Spleen (tissue), 11 donors: ENCODE measurements at regions not wholly inside any gene's neighbourhood (a gene's known extent, or its start where the extent isn't known, plus 50 kb on each side); places are given as distances from the start of the nearest gene placed in this dataset.

Experiments used
- DNase-seq: peaks from one replicate; pipeline ENCODE4 v3.0.0-alpha.2; 2020
- H3K27ac ChIP-seq, 8 donors: fragments of 200-600 bp; sonication (generic) in 7 of 8; 1 replicate in 4 of 8; 2 replicates in 4 of 8; pipeline versions ENCODE4 v1.5.0 to v1.8.0; 2016 to 2021; ENCODE audit warnings: inconsistent platforms in 4 of 8, mild to moderate bottlenecking in 4 of 8, moderate library complexity in 1 of 8
- H3K27me3 ChIP-seq, 7 donors: fragments of 200-600 bp; sonication (generic) in 6 of 7; replicated peaks in 1 of 7; 1 replicate in 4 of 7; 2 replicates in 3 of 7; pipeline versions ENCODE4 v1.5.0 to v1.8.0; 2016 to 2021; ENCODE audit warnings: inconsistent platforms in 3 of 7, mild to moderate bottlenecking in 1 of 7
- H3K36me3 ChIP-seq, 6 donors: fragments of 200-600 bp; sonication (generic) in 5 of 6; 1 replicate in 4 of 6; 2 replicates in 2 of 6; pipeline versions ENCODE4 v1.5.0 to v1.8.0; 2016 to 2021; ENCODE audit warnings: inconsistent platforms in 2 of 6
- H3K4me1 ChIP-seq, 6 donors: fragments of 200-600 bp; sonication (generic) in 5 of 6; 1 replicate in 3 of 6; 2 replicates in 3 of 6; pipeline versions ENCODE4 v1.5.0 to v1.8.0; 2016 to 2021; ENCODE audit warnings: inconsistent platforms in 3 of 6
- H3K4me3 ChIP-seq, 8 donors: fragments of 200-600 bp; sonication (generic) in 7 of 8; 1 replicate in 4 of 8; 2 replicates in 4 of 8; pipeline versions ENCODE4 v1.5.0 to v1.8.0; 2016 to 2021; ENCODE audit warnings: inconsistent platforms in 4 of 8, mild to moderate bottlenecking in 4 of 8, moderate library complexity in 2 of 8
- H3K9me3 ChIP-seq, 8 donors: fragments of 200-600 bp; sonication (generic) in 7 of 8; 1 replicate in 4 of 8; 2 replicates in 4 of 8; pipeline versions ENCODE4 v1.5.0 to v1.8.0; 2016 to 2021; ENCODE audit warnings: inconsistent platforms in 4 of 8
- CTCF ChIP-seq, 11 experiments: fragments of 200-600 bp in 7 of 11; fragments of 450-650 bp in 4 of 11; sonication (generic) in 4 of 11; IDR thresholded peaks in 8 of 11; conservative IDR thresholded peaks in 3 of 11; 1 replicate in 7 of 11; 2 replicates in 4 of 11; pipeline versions ENCODE4 v1.4.0 to v1.8.0; 2016 to 2021; ENCODE audit warnings: antibody characterized with exemption in 11 of 11, inconsistent platforms in 4 of 11, mild to moderate bottlenecking in 1 of 11
- POLR2A ChIP-seq, 3 donors: fragments of 450-650 bp; IDR thresholded peaks; one replicate each; pipeline ENCODE4 v1.5.1; 2017; ENCODE audit warnings: antibody characterized with exemption in 3 of 3, mild to moderate bottlenecking in 1 of 3
- POLR2AphosphoS5 ChIP-seq, 3 donors: sonication (generic); formaldehyde crosslinking; IDR thresholded peaks; one replicate each; pipeline ENCODE4 v1.5.1; 2017; ENCODE audit warnings: antibody characterized with exemption in 3 of 3
- WGBS, 5 donors: extraction: QIAGEN DNeasy Blood & Tissue Kit in 3 of 5; methylation state at CpG; one replicate each; pipeline versions ENCODE4 v1.1.5 to v1.1.7; 2013 to 2018; 5-methylcytosine and 5-hydroxymethylcytosine counted together
- intact Hi-C: fragments of 100-400 bp; cut with DNase I; formaldehyde crosslinking; loops from one replicate; pipeline ENCODE4 v1.15.0; 2023; ENCODE audit warnings: low total_unique reads
- donor health status: healthy with polysubstance abuse.
- donor health status: DM: no; HTN: no; CAD: no; lungs with moderate emphysema.
- donor health status: DM: no; HTN: no; CAD: no.
- donor health status: Bipolar disorder and iron deficiency.
- donor health status: healthy.
- donor health status: DM: no; HTN: no; CAD: no.
- donor health status: DM: yes; HTN: yes; CAD: no.

- no peak for TF ChIP-seq POLR2A (IDR thresholded peaks at IDR 0.05)
- no peak for TF ChIP-seq POLR2AphosphoS5 (IDR thresholded peaks at IDR 0.05)
- no peak for TF ChIP-seq CTCF (IDR thresholded peaks at IDR 0.05 in 8 of 11, conservative IDR thresholded peaks at IDR 0.05 in 3 of 11)
- 88 to 96% (median 90%) methylated on average over 6 of the region's 6 CpGs for WGBS, 5 donors
- no peak for DNase-seq
- Histone ChIP-seq H3K27me3 (peaks cover 0 to 55% (median 10%) of the 10 kb centered on the region in 7 donors), H3K9me3 (no peaks in the 10 kb centered on the region), H3K4me3 (no peak overlapping the region), H3K4me1 (peaks cover 0 to 35% (median 19%) of the 10 kb centered on the region in 6 donors), H3K36me3 (no peaks in the 10 kb centered on the region), H3K27ac (no peak overlapping the region)
- intact Hi-C loops: no loop called here
These were observed 52.5 kb upstream of the FCN1 start for GRCh38 chr9:134970198-134970597.

- no peak overlapping the region for H3K27ac ChIP-seq
- H3K27me3 ChIP-seq: peaks cover 0 to 55% (median 10%) of the 10 kb centered on the region in 7 donors
- 72 to 91% (median 74%) methylated on average over 7 of the region's 7 CpGs for WGBS, 5 donors
- TF ChIP-seq CTCF (IDR thresholded peaks at IDR 0.05 in 8 of 11, conservative IDR thresholded peaks at IDR 0.05 in 3 of 11) (no peak), POLR2AphosphoS5 (IDR thresholded peaks at IDR 0.05) (no peak), POLR2A (IDR thresholded peaks at IDR 0.05) (no peak)
- H3K36me3 ChIP-seq: no peaks in the 10 kb centered on the region
- peak; percentile 25 for DNase-seq
- H3K4me3 ChIP-seq: no peak overlapping the region
- intact Hi-C loops: no loop called here
- no peaks in the 10 kb centered on the region for H3K9me3 ChIP-seq
- peaks cover 0 to 34% (median 17%) of the 10 kb centered on the region in 6 donors for H3K4me1 ChIP-seq
These were observed 53.0 kb upstream of the FCN1 start for GRCh38 chr9:134970719-134971118.

GRCh38 chr9:134971196-134971595, 53.5 kb upstream of the FCN1 start:
- no peaks in the 10 kb centered on the region for H3K36me3 ChIP-seq
- intact Hi-C loops: no loop called here
- 81 to 95% (median 89%) methylated on average over 7 of the region's 7 CpGs for WGBS, 5 donors
- H3K4me1 ChIP-seq: peaks cover 0 to 34% (median 15%) of the 10 kb centered on the region in 6 donors
- DNase-seq: peak; percentile 36
- H3K9me3 ChIP-seq: no peaks in the 10 kb centered on the region
- TF ChIP-seq POLR2AphosphoS5 (IDR thresholded peaks at IDR 0.05) (no peak), POLR2A (IDR thresholded peaks at IDR 0.05) (no peak), CTCF (IDR thresholded peaks at IDR 0.05 in 8 of 11, conservative IDR thresholded peaks at IDR 0.05 in 3 of 11) (no peak)
- no peak overlapping the region for H3K27ac ChIP-seq
- no peak overlapping the region for H3K4me3 ChIP-seq
- H3K27me3 ChIP-seq: peaks cover 0 to 55% (median 10%) of the 10 kb centered on the region in 7 donors

- Histone ChIP-seq H3K27me3 (peaks cover 0 to 53% (median 10%) of the 10 kb centered on the region in 7 donors), H3K27ac (no peak overlapping the region), H3K9me3 (no peaks in the 10 kb centered on the region), H3K4me1 (peaks cover 0 to 31% (median 12%) of the 10 kb centered on the region in 6 donors), H3K4me3 (no peak overlapping the region), H3K36me3 (no peaks in the 10 kb centered on the region)
- peak; percentile 20 for DNase-seq
- intact Hi-C loops: no loop called here
- 86 to 93% (median 89%) methylated on average over 3 to 4 of the region's 4 CpGs for WGBS, 5 donors
- no peak for TF ChIP-seq POLR2A (IDR thresholded peaks at IDR 0.05)
- TF ChIP-seq CTCF (IDR thresholded peaks at IDR 0.05 in 8 of 11, conservative IDR thresholded peaks at IDR 0.05 in 3 of 11): no peak
- TF ChIP-seq POLR2AphosphoS5 (IDR thresholded peaks at IDR 0.05): no peak
These were observed 54.0 kb upstream of the FCN1 start for GRCh38 chr9:134971696-134972095.
